SK-N-SH (cell line): ENCODE measurements at regions not wholly inside any gene's neighbourhood (a gene's known extent, or its start where the extent isn't known, plus 50 kb on each side); places are given as distances from the start of the nearest gene placed in this dataset.

Source experiments
- CTCF ChIA-PET: fragments of 300-600, 350-600 bp; formaldehyde crosslinking; extraction: SDS; loops from one replicate; lab custom pipeline; 2021; lab: Yijun Ruan, JAX
- POLR2A ChIA-PET: fragments of 350-600 bp; sonication (Branson Sonifier 250); formaldehyde crosslinking; extraction: SDS; loops from one replicate; lab custom pipeline; 2020; ENCODE audit warnings: antibody characterized with exemption, inconsistent platforms; lab: Yijun Ruan, JAX
- DNase-seq: peaks from one replicate; pipeline ENCODE4 v3.0.0; 2012
- H2AFZ ChIP-seq: fragments of 200-600 bp; sonication (generic); 2 replicates; pipeline ENCODE4 v1.8.1; 2016; ENCODE audit warnings: antibody characterized with exemption, mild to moderate bottlenecking, low read depth
- H3F3A ChIP-seq: fragments of 200-600 bp; sonication (generic); replicated peaks from 2 replicates; pipeline ENCODE3; 2016; ENCODE audit warnings: antibody characterized with exemption, mild to moderate bottlenecking; ENCODE audit not compliant: insufficient read depth
- H3K27ac ChIP-seq, 2 experiments: fragments of 200-500 bp in 1 of 2; fragments of 200-600 bp in 1 of 2; sonication (Bioruptor generic) in 1 of 2; sonication (generic), shearing (Covaris generic) in 1 of 2; 2 replicates each; pipeline versions ENCODE4 v1.5.1 to v1.6.1; 2014 to 2016; ENCODE audit warnings: low read depth in 2 of 2, inconsistent platforms in 1 of 2, low read length in 1 of 2, mild to moderate bottlenecking in 1 of 2, mixed read lengths in 1 of 2
- H3K27me3 ChIP-seq: fragments of 200-600 bp; sonication (generic), shearing (Covaris generic); 2 replicates; pipeline ENCODE4 v1.6.1; 2016; ENCODE audit warnings: mixed run types; ENCODE audit not compliant: insufficient read depth
- H3K36me3 ChIP-seq, 2 experiments: fragments of 200-500 bp in 1 of 2; fragments of 200-600 bp in 1 of 2; sonication (Bioruptor generic) in 1 of 2; sonication (generic) in 1 of 2; replicated peaks in 1 of 2; 2 replicates each; pipeline versions ENCODE3 to v1.5.1; 2014 to 2016; ENCODE audit warnings: low read length in 1 of 2, mild to moderate bottlenecking in 1 of 2; ENCODE audit not compliant: insufficient read depth in 2 of 2, control insufficient read depth in 1 of 2
- H3K4me1 ChIP-seq, 2 experiments: fragments of 200-500 bp in 1 of 2; fragments of 200-600 bp in 1 of 2; sonication (Bioruptor generic) in 1 of 2; sonication (generic), shearing (Covaris generic) in 1 of 2; 2 replicates each; pipeline versions ENCODE4 v1.5.1 to v1.6.1; 2014 to 2016; ENCODE audit warnings: low read depth in 1 of 2, low read length in 1 of 2, mixed run types in 1 of 2; ENCODE audit not compliant: insufficient read depth in 2 of 2, control insufficient read depth in 1 of 2
- H3K4me2 ChIP-seq: fragments of 200-600 bp; sonication (generic), shearing (Covaris generic); 2 replicates; pipeline ENCODE4 v1.6.1; 2017; ENCODE audit warnings: mixed run types
- H3K4me3 ChIP-seq, 2 experiments: fragments of 200-500 bp in 1 of 2; fragments of 200-600 bp in 1 of 2; sonication (Bioruptor generic) in 1 of 2; sonication (generic), shearing (Covaris generic) in 1 of 2; 2 replicates each; pipeline versions ENCODE4 v1.5.1 to v1.8.1; 2014 to 2016; ENCODE audit warnings: low read depth in 2 of 2, inconsistent platforms in 1 of 2, low read length in 1 of 2, mild to moderate bottlenecking in 1 of 2, mixed read lengths in 1 of 2, moderate library complexity in 1 of 2
- H3K79me2 ChIP-seq: fragments of 200-600 bp; sonication (generic); 2 replicates; pipeline ENCODE4 v1.8.1; 2017; ENCODE audit warnings: mild to moderate bottlenecking; ENCODE audit not compliant: insufficient read depth
- H3K9ac ChIP-seq: fragments of 200-600 bp; sonication (generic); 2 replicates; pipeline ENCODE4 v1.6.1; 2017; ENCODE audit warnings: mixed run types
- H3K9me2 ChIP-seq: fragments of 200-600 bp; sonication (generic); 2 replicates; pipeline ENCODE4 v1.6.1; 2017; ENCODE audit warnings: mixed run types
- H3K9me3 ChIP-seq: fragments of 200-600 bp; sonication (generic); 2 replicates; pipeline ENCODE4 v1.6.1; 2017; ENCODE audit warnings: mixed run types, mild to moderate bottlenecking, moderate library complexity
- H4K20me1 ChIP-seq: fragments of 200-600 bp; sonication (generic); 2 replicates; pipeline ENCODE4 v1.6.1; 2017; ENCODE audit warnings: mild to moderate bottlenecking, mixed run types; ENCODE audit not compliant: insufficient read depth
- EP300 ChIP-seq, 2 experiments: IDR thresholded peaks; 2 replicates each; pipeline versions ENCODE4 v1.4.0 to v1.6.1; 2012; ENCODE audit warnings: borderline replicate concordance in 1 of 2, low read depth in 1 of 2, low read length in 1 of 2
- FOSL2 ChIP-seq: IDR thresholded peaks from 2 replicates; pipeline ENCODE4 v1.4.0; 2012; ENCODE audit warnings: low read depth, mild to moderate bottlenecking, moderate library complexity, borderline replicate concordance
- JUND ChIP-seq: IDR thresholded peaks from 2 replicates; pipeline ENCODE4 v1.4.0; 2012
- MEF2A ChIP-seq: IDR thresholded peaks from 2 replicates; pipeline ENCODE4 v1.4.0; 2012; ENCODE audit warnings: low read depth, borderline replicate concordance
- RAD21 ChIP-seq: IDR thresholded peaks from 2 replicates; pipeline ENCODE4 v1.6.1; 2012; ENCODE audit warnings: mild to moderate bottlenecking, low read length
- RCOR1 ChIP-seq: fragments of 150-350 bp; IDR thresholded peaks from 2 replicates; pipeline ENCODE4 v1.6.1; 2017; ENCODE audit warnings: antibody characterized with exemption, low read length
- TCF12 ChIP-seq: IDR thresholded peaks from 2 replicates; pipeline ENCODE4 v1.4.0; 2012
- WGBS: methylation state at CpG from one replicate; pipeline ENCODE4 v1.1.6; 2017; ENCODE audit warnings: low lambda C conversion rate; 5-methylcytosine and 5-hydroxymethylcytosine counted together
- TF ChIP-seq, protein P1 (sequence below): fragments of 200-600 bp; sonication (generic); IDR thresholded peaks from 2 replicates; pipeline ENCODE4 v1.6.1; 2017; ENCODE audit warnings: antibody characterized with exemption, mild to moderate bottlenecking, moderate library complexity
- TF ChIP-seq, protein P2 (sequence below): IDR thresholded peaks from 2 replicates; pipeline ENCODE4; 2012
- TF ChIP-seq, protein P3 (sequence below): IDR thresholded peaks from 2 replicates; pipeline ENCODE4 v1.4.0; 2012; ENCODE audit warnings: low read depth

DNA sequence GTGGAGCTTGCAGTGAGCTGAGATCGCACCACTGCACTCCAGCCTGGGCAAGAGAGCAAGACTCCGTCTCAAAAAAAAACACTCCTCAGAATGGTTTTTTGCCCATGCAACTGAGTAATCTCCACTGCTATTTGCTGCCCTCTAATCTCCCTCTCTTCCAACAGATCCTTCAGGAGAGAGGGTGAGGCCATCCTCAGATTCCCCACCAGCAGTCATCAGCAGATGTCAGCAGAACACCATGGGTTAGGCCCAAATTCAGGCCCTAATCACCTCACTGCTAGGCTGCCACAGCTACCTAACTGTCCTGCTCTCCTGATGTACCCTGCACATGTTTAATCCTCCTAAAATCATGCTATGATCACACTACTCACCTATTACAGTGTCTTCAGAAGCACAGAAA is 63.2 kb upstream of the BEND6 start:
- Histone ChIP-seq H3K4me1 (peaks cover 3 to 6% of the 10 kb centered on the region in 2 experiments; a peak in 3 of 4 replicates), H3K36me3 (peaks cover 0 to 13% of the 10 kb centered on the region in 2 experiments), H4K20me1 (no peaks in the 10 kb centered on the region), H2AFZ (no peak overlapping the region), H3K27me3 (no peaks in the 10 kb centered on the region), H3K9me2 (no peaks in the 10 kb centered on the region), H3K4me3 (no peak overlapping the region), H3K4me2 (no peak overlapping the region), H3K27ac (peak overlapping the region in 1 of 2 experiments; percentile 97; a peak in 2 of 4 replicates), H3F3A (peaks cover 29% of the 10 kb centered on the region), H3K9me3 (no peaks in the 10 kb centered on the region), H3K79me2 (peaks cover 12% of the 10 kb centered on the region), H3K9ac (no peak overlapping the region)
- 100% methylated on average over 1 of the region's 2 CpGs for WGBS
- CTCF ChIA-PET = interaction anchor here (1.1 to 3.0 kb wide), 3 partner anchors 11 to 64 kb away, joined by 4 to 28 read pairs (median 12); partner anchors contain the start of gene BEND6
- no peak for DNase-seq
- POLR2A ChIA-PET = no interaction called here
- no peak for TF ChIP-seq FOSL2
- TF ChIP-seq, protein P1, sequence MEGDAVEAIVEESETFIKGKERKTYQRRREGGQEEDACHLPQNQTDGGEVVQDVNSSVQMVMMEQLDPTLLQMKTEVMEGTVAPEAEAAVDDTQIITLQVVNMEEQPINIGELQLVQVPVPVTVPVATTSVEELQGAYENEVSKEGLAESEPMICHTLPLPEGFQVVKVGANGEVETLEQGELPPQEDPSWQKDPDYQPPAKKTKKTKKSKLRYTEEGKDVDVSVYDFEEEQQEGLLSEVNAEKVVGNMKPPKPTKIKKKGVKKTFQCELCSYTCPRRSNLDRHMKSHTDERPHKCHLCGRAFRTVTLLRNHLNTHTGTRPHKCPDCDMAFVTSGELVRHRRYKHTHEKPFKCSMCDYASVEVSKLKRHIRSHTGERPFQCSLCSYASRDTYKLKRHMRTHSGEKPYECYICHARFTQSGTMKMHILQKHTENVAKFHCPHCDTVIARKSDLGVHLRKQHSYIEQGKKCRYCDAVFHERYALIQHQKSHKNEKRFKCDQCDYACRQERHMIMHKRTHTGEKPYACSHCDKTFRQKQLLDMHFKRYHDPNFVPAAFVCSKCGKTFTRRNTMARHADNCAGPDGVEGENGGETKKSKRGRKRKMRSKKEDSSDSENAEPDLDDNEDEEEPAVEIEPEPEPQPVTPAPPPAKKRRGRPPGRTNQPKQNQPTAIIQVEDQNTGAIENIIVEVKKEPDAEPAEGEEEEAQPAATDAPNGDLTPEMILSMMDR = 0 out of 2 replicates have a peak, but pooled peaks have one; percentile 19

DNA sequence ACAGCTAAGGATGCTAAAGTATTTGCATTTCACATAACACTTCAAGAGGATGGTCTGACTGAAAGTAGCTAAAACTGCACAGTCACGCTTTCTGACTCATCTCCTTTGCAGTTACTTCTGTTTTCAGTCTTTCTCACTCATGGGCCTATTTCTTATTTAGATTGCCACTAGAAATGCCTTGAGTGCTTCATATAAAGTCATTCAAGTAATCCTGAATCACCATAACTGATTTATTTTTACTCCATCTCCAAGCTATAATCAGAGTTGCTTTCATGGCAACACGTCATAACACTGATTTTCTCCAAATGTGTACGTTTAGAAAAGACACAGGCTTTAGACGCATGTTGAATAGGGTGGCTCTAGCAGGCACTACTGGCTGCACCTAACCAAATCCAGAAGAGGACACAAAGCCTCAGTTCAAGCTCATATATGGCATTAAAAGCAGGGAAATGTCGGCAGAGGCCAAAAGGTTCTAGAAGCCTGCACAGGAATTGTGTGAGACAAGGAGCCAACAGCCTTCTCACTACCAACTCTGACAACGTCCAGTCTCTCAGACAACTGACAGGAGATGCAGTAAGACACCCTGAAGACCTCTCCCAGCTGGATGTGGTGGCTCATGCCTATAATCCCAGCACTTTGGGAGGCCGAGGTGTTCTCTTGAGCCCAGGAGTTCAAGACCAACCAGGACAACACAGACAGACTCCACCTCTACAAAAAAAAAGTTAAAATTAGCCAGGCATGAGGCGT is 64.1 kb upstream of the BEND6 start:
- H3K36me3 ChIP-seq = peaks cover 0 to 7% of the 10 kb centered on the region in 2 experiments
- peaks cover 3 to 6% of the 10 kb centered on the region in 2 experiments; a peak in 3 of 4 replicates for H3K4me1 ChIP-seq
- H3K27ac ChIP-seq = peak overlapping the region; percentile 45 to 97; a peak in 3 of 4 replicates
- CTCF ChIA-PET = interaction anchor here (0.6 to 3.0 kb wide), 4 partner anchors 12 to 64 kb away, joined by 3 to 28 read pairs (median 8); partner anchors contain the start of gene BEND6
- DNase-seq = no peak
- H3K79me2 ChIP-seq = peaks cover 12% of the 10 kb centered on the region
- H3K9me3 ChIP-seq = no peaks in the 10 kb centered on the region
- H3K9me2 ChIP-seq = no peaks in the 10 kb centered on the region
- POLR2A ChIA-PET = no interaction called here
- WGBS = 52% methylated on average over 8 of the region's 8 CpGs
- H4K20me1 ChIP-seq = no peaks in the 10 kb centered on the region
- H3K9ac ChIP-seq = peak overlapping the region; percentile 65
- no peaks in the 10 kb centered on the region for H3K27me3 ChIP-seq
- H3K4me2 ChIP-seq = peak overlapping the region; percentile 52
- TF ChIP-seq RAD21 = no peak
- TF ChIP-seq, protein P2, sequence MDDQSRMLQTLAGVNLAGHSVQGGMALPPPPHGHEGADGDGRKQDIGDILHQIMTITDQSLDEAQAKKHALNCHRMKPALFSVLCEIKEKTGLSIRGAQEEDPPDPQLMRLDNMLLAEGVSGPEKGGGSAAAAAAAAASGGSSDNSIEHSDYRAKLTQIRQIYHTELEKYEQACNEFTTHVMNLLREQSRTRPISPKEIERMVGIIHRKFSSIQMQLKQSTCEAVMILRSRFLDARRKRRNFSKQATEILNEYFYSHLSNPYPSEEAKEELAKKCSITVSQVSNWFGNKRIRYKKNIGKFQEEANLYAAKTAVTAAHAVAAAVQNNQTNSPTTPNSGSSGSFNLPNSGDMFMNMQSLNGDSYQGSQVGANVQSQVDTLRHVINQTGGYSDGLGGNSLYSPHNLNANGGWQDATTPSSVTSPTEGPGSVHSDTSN = peak; percentile 56
- TF ChIP-seq, protein P3, sequence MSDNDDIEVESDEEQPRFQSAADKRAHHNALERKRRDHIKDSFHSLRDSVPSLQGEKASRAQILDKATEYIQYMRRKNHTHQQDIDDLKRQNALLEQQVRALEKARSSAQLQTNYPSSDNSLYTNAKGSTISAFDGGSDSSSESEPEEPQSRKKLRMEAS = 0 out of 2 replicates have a peak, but pooled peaks have one; percentile 30
- peak; percentile 56 for TF ChIP-seq JUND
- peak; percentile 31; the same call in 1 of the 2 replicates for TF ChIP-seq MEF2A
- peak; percentile 70 for TF ChIP-seq FOSL2
- no peak for TF ChIP-seq RCOR1
- peak; percentile 42; the same call in 1 of the 2 replicates for TF ChIP-seq TCF12
- TF ChIP-seq EP300 (IDR thresholded peaks at IDR 0.05; ENCODE audit: borderline replicate concordance in 1 of 2, low read depth in 1 of 2, low read length in 1 of 2) = peak in 1 of 2 experiments; percentile 38; a peak in 2 of 4 replicates
- TF ChIP-seq, all 33 proteins: peak for 7
- peak overlapping the region; percentile 48; the same call in 1 of the 2 replicates for H2AFZ ChIP-seq
- H3K4me3 ChIP-seq = 0 out of 4 replicates have a peak overlapping the region, but pooled peaks of 1 of the 2 experiments have one; percentile 6
- peaks cover 29% of the 10 kb centered on the region for H3F3A ChIP-seq
